ENCODE measurements at regions not wholly inside any gene's neighbourhood (a gene's known extent, or its start where the extent isn't known, plus 50 kb on each side); places are given as distances from the start of the nearest gene placed in this dataset.

DNA sequence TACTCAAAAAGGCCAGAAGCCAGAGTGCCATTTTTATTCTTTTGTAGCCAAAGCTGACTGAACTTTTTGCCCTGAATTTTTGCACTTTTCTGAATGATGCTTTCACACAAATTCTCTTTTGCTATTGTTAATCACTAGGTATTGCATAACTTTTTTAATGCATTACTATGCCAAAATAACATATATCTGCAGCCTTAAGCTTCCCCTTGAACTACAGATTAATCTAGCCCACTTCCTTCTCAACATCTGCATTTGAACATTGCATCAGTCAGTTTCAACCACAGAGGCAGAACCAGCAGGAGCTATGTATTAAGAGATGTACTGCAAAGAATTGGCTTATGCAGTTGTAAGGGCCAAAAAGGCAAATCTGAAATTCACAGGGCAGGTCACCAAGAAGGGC is 197.6 kb upstream of the GYPA start:
- Histone ChIP-seq H3K4me1 (ENCODE audit: insufficient read depth, poor library complexity, severe bottlenecking) (no peaks in the 10 kb centered on the region), H3K27ac (ENCODE audit: poor library complexity, severe bottlenecking) (no peak overlapping the region), H3K4me3 (ENCODE audit: severe bottlenecking) (no peak overlapping the region), H3K27me3 (ENCODE audit: insufficient read depth, poor library complexity, severe bottlenecking) (no peaks in the 10 kb centered on the region), H3K9me3 (ENCODE audit: severe bottlenecking) (no peaks in the 10 kb centered on the region), H3K36me3 (ENCODE audit: low read depth) (no peaks in the 10 kb centered on the region)
- ATAC-seq (ENCODE audit: low read depth) (no peak), DNase-seq (ENCODE audit: low spot score) (no peak)
- TF ChIP-seq, protein P1, sequence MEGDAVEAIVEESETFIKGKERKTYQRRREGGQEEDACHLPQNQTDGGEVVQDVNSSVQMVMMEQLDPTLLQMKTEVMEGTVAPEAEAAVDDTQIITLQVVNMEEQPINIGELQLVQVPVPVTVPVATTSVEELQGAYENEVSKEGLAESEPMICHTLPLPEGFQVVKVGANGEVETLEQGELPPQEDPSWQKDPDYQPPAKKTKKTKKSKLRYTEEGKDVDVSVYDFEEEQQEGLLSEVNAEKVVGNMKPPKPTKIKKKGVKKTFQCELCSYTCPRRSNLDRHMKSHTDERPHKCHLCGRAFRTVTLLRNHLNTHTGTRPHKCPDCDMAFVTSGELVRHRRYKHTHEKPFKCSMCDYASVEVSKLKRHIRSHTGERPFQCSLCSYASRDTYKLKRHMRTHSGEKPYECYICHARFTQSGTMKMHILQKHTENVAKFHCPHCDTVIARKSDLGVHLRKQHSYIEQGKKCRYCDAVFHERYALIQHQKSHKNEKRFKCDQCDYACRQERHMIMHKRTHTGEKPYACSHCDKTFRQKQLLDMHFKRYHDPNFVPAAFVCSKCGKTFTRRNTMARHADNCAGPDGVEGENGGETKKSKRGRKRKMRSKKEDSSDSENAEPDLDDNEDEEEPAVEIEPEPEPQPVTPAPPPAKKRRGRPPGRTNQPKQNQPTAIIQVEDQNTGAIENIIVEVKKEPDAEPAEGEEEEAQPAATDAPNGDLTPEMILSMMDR (IDR thresholded peaks at IDR 0.05; ENCODE audit: poor library complexity, severe bottlenecking) = no peak

GRCh38 chr4:144338834-144339233 is 198.3 kb upstream of the GYPA start:
- no peaks in the 10 kb centered on the region for H3K4me1 ChIP-seq (ENCODE audit: insufficient read depth, poor library complexity, severe bottlenecking)
- DNase-seq (ENCODE audit: low spot score) (no peak), ATAC-seq (ENCODE audit: low read depth) (no peak)
- H3K9me3 ChIP-seq (ENCODE audit: severe bottlenecking) = no peaks in the 10 kb centered on the region
- no peaks in the 10 kb centered on the region for H3K27me3 ChIP-seq (ENCODE audit: insufficient read depth, poor library complexity, severe bottlenecking)
- H3K27ac ChIP-seq (ENCODE audit: poor library complexity, severe bottlenecking) = no peak overlapping the region
- H3K4me3 ChIP-seq (ENCODE audit: severe bottlenecking) = no peak overlapping the region
- TF ChIP-seq, protein P1 (IDR thresholded peaks at IDR 0.05; ENCODE audit: poor library complexity, severe bottlenecking) = no peak
- no peaks in the 10 kb centered on the region for H3K36me3 ChIP-seq (ENCODE audit: low read depth)

- H3K36me3 ChIP-seq (ENCODE audit: low read depth) = no peaks in the 10 kb centered on the region
- no peaks in the 10 kb centered on the region for H3K27me3 ChIP-seq (ENCODE audit: insufficient read depth, poor library complexity, severe bottlenecking)
- H3K4me1 ChIP-seq (ENCODE audit: insufficient read depth, poor library complexity, severe bottlenecking) = no peaks in the 10 kb centered on the region
- H3K9me3 ChIP-seq (ENCODE audit: severe bottlenecking) = no peaks in the 10 kb centered on the region
- no peak overlapping the region for H3K4me3 ChIP-seq (ENCODE audit: severe bottlenecking)
- DNase-seq (ENCODE audit: low spot score) = no peak
- no peak for ATAC-seq (ENCODE audit: low read depth)
- H3K27ac ChIP-seq (ENCODE audit: poor library complexity, severe bottlenecking) = no peak overlapping the region
- TF ChIP-seq, protein P1 (IDR thresholded peaks at IDR 0.05; ENCODE audit: poor library complexity, severe bottlenecking) = no peak
Observed at GRCh38 chr4:144340931-144341330, 200.4 kb upstream of the GYPA start.

DNA sequence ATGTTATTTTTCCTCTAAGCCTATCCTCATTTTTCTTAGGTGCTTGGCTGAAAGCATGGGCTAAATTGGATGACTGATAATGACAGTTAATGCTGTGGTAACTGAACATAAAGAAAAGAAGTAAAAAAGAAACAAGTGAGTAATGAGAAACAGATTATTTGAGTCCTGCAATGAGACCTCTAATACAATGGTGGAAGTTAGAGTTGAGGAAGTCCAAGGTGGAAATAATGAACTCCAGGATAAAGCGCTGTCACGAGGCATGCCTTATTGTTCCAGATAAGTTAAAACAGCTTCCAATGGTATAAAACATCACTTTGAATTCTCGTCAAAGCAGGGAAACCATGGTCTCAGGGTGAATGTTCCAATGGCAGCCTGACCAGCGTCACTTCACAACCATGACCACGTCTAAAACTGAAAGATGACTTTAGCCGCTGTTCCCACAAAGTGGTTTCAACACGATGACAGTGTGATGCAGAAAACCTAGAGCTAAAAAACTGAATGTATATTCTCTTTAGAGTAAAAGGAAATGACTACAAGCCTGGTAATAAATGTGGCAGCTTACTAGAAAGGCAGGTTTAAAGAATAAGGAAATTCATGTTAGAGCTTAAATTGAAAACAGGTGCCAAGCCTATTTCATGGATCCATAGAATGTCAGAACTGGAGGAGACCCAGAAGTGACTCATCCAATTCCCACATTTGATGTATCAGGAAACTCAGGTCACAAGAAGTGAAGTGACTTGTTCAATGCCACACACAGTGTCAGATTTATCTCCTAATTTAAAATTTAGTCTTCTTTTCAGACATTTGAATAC is 202.6 kb upstream of the GYPA start:
- ATAC-seq (ENCODE audit: low read depth) = no peak

More for the DNA sequence above, 202.6 kb upstream of the GYPA start:
- Histone ChIP-seq H3K27ac (ENCODE audit: poor library complexity, severe bottlenecking) (no peak overlapping the region), H3K4me3 (ENCODE audit: severe bottlenecking) (no peak overlapping the region), H3K9me3 (ENCODE audit: severe bottlenecking) (no peaks in the 10 kb centered on the region), H3K27me3 (ENCODE audit: insufficient read depth, poor library complexity, severe bottlenecking) (no peaks in the 10 kb centered on the region), H3K36me3 (ENCODE audit: low read depth) (no peaks in the 10 kb centered on the region), H3K4me1 (ENCODE audit: insufficient read depth, poor library complexity, severe bottlenecking) (no peaks in the 10 kb centered on the region)
- no peak for DNase-seq (ENCODE audit: low spot score)
- TF ChIP-seq, protein P1 (IDR thresholded peaks at IDR 0.05; ENCODE audit: poor library complexity, severe bottlenecking) = no peak
